Vagina (tissue), 2 donors: ENCODE measurements at regions not wholly inside any gene's neighbourhood (a gene's known extent, or its start where the extent isn't known, plus 50 kb on each side); places are given as distances from the start of the nearest gene placed in this dataset.

ENCODE experiments used
- POLR2AphosphoS5 ChIP-seq, 2 donors: sonication (generic); formaldehyde crosslinking; IDR thresholded peaks; one replicate each; pipeline ENCODE4 v1.9.0; 2017; ENCODE audit warnings: antibody characterized with exemption in 2 of 2, mild to moderate bottlenecking in 2 of 2, low read depth in 1 of 2; ENCODE audit not compliant: insufficient read depth in 1 of 2
- TF ChIP-seq, protein P1 (sequence below), 3 experiments: fragments of 450-650 bp in 2 of 3; fragments of 200-600 bp in 1 of 3; sonication (generic) in 1 of 3; IDR thresholded peaks; one replicate each; pipeline ENCODE4 v1.5.1; 2017 to 2019; ENCODE audit warnings: antibody characterized with exemption in 3 of 3, mild to moderate bottlenecking in 2 of 3, moderate library complexity in 2 of 3

DNA sequence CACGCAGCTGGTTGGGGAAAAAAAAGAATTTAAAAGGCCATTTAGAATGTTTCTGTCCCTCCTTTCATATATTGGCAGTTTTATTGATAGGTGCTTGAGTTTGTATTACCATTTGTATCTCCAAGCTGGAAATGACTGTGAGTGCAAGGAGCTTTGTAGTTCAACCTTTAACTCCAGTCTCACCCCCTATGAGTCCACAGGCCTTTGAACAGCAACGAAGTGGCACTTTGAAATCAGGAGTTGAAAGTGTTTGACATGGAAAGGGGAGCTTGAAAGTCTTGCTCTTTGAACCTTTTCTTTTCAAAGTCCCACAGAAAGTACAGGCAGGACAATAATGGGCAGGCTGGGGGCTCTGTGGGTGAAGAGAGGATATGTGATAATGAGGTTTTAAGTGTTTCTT is 480.3 kb downstream of the RERGL start:
- TF ChIP-seq, protein P1, sequence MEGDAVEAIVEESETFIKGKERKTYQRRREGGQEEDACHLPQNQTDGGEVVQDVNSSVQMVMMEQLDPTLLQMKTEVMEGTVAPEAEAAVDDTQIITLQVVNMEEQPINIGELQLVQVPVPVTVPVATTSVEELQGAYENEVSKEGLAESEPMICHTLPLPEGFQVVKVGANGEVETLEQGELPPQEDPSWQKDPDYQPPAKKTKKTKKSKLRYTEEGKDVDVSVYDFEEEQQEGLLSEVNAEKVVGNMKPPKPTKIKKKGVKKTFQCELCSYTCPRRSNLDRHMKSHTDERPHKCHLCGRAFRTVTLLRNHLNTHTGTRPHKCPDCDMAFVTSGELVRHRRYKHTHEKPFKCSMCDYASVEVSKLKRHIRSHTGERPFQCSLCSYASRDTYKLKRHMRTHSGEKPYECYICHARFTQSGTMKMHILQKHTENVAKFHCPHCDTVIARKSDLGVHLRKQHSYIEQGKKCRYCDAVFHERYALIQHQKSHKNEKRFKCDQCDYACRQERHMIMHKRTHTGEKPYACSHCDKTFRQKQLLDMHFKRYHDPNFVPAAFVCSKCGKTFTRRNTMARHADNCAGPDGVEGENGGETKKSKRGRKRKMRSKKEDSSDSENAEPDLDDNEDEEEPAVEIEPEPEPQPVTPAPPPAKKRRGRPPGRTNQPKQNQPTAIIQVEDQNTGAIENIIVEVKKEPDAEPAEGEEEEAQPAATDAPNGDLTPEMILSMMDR (IDR thresholded peaks at IDR 0.05) = no peak
- TF ChIP-seq POLR2AphosphoS5 (IDR thresholded peaks at IDR 0.05; ENCODE audit: insufficient read depth in 1 of 2, low read depth in 1 of 2) = no peak
